Kidney (tissue), 13 donors: ENCODE measurements at regions not wholly inside any gene's neighbourhood (a gene's known extent, or its start where the extent isn't known, plus 50 kb on each side); places are given as distances from the start of the nearest gene placed in this dataset.
"Not testable (repeated sequence)": the region's sequence is repeated elsewhere in the genome, so short reads cannot be mapped to it uniquely, and the experiment has no call there.

ENCODE experiments used
- DNase-seq, 5 donors: peaks; one replicate each; pipeline ENCODE4 v3.0.0-alpha.2; 2013 to 2020
- FAIRE-seq: peaks from 2 replicates; lab custom pipeline; 2012; peaks lifted over from hg19 to GRCh38; lab: Jason Lieb, UNC
- H3K27ac ChIP-seq, 2 donors: one replicate each; pipeline ENCODE4 v1.7.0; 2013; ENCODE audit warnings: low read depth in 2 of 2, low read length in 2 of 2, inconsistent platforms in 1 of 2
- H3K27me3 ChIP-seq: one replicate; pipeline ENCODE4 v1.7.1; 2013; ENCODE audit warnings: low read length, inconsistent platforms; ENCODE audit not compliant: control insufficient read depth, insufficient read depth
- H3K36me3 ChIP-seq, 3 donors: one replicate each; pipeline versions ENCODE4 v1.7.0 to v1.7.1; 2013; ENCODE audit warnings: low read length in 3 of 3, control low read depth in 1 of 3, inconsistent platforms in 1 of 3; ENCODE audit not compliant: insufficient read depth in 3 of 3, control insufficient read depth in 2 of 3
- H3K4me1 ChIP-seq, 3 donors: one replicate each; pipeline versions ENCODE4 v1.7.0 to v1.7.1; 2013; ENCODE audit warnings: low read length in 3 of 3, inconsistent platforms in 1 of 3, low read depth in 1 of 3; ENCODE audit not compliant: control insufficient read depth in 2 of 3, insufficient read depth in 2 of 3
- H3K4me3 ChIP-seq, 3 donors: one replicate each; pipeline versions ENCODE4 v1.7.0 to v1.8.1; 2013; ENCODE audit warnings: low read length in 3 of 3, control low read depth in 1 of 3, inconsistent platforms in 1 of 3
- H3K9ac ChIP-seq, 3 donors: one replicate each; pipeline versions ENCODE4 v1.7.0 to v1.7.1; 2013; ENCODE audit warnings: low read length in 3 of 3, control low read depth in 1 of 3, inconsistent platforms in 1 of 3
- H3K9me3 ChIP-seq, 3 donors: one replicate each; pipeline versions ENCODE4 v1.7.0 to v1.7.1; 2013; ENCODE audit warnings: low read length in 3 of 3, control low read depth in 1 of 3, inconsistent platforms in 1 of 3; ENCODE audit not compliant: control insufficient read depth in 2 of 3, insufficient read depth in 1 of 3
- intact Hi-C: fragments of 100-400 bp; cut with DNase I; formaldehyde crosslinking; loops from one replicate; pipeline ENCODE4 v1.11.1; 2022
- TF ChIP-seq, protein P1 (sequence below): IDR thresholded peaks from 3 replicates; pipeline ENCODE4 v1.5.1; 2012; ENCODE audit warnings: mild to moderate bottlenecking, moderate library complexity, borderline replicate concordance; ENCODE audit not compliant: insufficient read depth; ENCODE audit errors: extremely low read depth
- donor health status: control.
- donor health status: control.
- donor health status: control.
- donor health status: control.
- donor health status: control.
- donor health status: DM: yes; HTN: yes; CAD: no.
- donor health status: Normal renal cell carcinoma (clear cell type).

DNA sequence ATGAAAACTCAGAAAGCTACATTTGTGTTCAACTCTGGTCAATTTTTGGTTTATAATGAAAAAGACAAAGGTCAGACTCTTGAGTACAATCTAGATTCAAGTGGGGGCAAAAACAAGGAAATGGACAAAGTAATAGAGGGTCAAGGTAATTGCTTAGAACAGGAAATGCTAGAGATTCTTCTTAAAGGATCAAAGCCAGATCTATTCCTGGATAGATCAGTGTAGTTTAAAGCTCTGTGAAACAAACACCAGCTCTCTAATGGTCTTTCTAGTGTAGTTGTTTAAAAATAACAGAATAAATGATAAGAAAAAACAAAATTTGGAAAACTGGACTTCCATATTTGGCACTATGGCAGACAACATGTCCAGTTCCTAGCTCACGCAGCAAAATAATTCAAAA is 70.7 kb upstream of the SLC8A3 start:
- Histone ChIP-seq H3K27me3 (no peaks in the 10 kb centered on the region), H3K36me3 (no peaks in the 10 kb centered on the region), H3K9me3 (no peaks in the 10 kb centered on the region), H3K4me3 (no peak overlapping the region), H3K9ac (no peak overlapping the region), H3K4me1 (peaks cover 0 to under 1% (median 0%) of the 10 kb centered on the region in 3 donors), H3K27ac (no peak overlapping the region)
- TF ChIP-seq, protein P1, sequence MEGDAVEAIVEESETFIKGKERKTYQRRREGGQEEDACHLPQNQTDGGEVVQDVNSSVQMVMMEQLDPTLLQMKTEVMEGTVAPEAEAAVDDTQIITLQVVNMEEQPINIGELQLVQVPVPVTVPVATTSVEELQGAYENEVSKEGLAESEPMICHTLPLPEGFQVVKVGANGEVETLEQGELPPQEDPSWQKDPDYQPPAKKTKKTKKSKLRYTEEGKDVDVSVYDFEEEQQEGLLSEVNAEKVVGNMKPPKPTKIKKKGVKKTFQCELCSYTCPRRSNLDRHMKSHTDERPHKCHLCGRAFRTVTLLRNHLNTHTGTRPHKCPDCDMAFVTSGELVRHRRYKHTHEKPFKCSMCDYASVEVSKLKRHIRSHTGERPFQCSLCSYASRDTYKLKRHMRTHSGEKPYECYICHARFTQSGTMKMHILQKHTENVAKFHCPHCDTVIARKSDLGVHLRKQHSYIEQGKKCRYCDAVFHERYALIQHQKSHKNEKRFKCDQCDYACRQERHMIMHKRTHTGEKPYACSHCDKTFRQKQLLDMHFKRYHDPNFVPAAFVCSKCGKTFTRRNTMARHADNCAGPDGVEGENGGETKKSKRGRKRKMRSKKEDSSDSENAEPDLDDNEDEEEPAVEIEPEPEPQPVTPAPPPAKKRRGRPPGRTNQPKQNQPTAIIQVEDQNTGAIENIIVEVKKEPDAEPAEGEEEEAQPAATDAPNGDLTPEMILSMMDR = no peak
- DNase-seq (no peak), FAIRE-seq (no peak)
- intact Hi-C loops = no loop called here

DNA sequence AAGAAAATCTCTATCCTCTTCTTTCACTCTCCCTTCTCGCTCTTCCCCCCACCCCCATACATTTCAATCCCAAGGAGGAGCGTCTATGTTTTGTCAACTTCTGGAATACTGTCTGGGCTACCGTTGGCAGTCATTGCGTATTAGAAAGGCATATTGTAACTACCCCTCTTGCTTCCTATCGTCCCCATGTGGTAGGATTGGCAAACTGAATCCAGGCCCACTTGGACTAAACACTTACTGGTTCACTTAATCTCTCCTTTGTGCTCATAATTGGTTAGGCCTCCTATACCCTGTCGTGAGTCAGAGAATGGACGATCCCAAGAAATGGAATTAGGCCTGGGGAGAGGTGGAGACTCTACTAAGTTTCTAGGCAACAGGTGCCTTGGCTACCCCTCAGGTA is 68.8 kb upstream of the SLC8A3 start:
- H3K27me3 ChIP-seq = no peaks in the 10 kb centered on the region
- H3K27ac ChIP-seq = no peak overlapping the region
- TF ChIP-seq, protein P1 = no peak
- DNase-seq (no peak), FAIRE-seq (no peak)
- H3K4me1 ChIP-seq = peaks cover 0 to 2% (median 0%) of the 10 kb centered on the region in 3 donors
- intact Hi-C loops = no loop called here
- H3K9ac ChIP-seq = no peak overlapping the region
- no peak overlapping the region for H3K4me3 ChIP-seq
- no peaks in the 10 kb centered on the region for H3K9me3 ChIP-seq
- no peaks in the 10 kb centered on the region for H3K36me3 ChIP-seq

DNA sequence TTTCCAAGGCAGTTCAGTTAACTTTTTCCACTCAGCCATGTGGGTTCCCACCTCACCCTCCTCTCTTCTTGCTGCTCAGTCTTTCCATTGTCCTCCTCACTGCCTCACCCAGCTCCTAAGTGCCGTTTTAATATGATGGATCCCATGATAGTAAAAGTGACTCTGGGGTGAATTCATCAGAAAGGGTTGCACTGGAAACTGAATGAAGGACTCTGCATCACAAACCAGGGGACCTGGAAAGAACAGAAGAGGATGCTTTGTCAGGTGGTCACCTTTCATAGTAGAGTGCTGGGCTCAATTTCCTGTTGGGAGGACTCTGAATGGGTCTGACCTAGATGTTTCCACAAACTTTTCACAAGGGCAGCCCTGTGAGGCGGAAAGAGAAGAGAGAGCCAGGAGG is 67.8 kb upstream of the SLC8A3 start:
- Histone ChIP-seq H3K27ac (no peak overlapping the region), H3K9ac (no peak overlapping the region), H3K36me3 (no peaks in the 10 kb centered on the region), H3K9me3 (no peaks in the 10 kb centered on the region), H3K27me3 (no peaks in the 10 kb centered on the region), H3K4me1 (peaks cover 0 to 2% (median 0%) of the 10 kb centered on the region in 3 donors), H3K4me3 (no peak overlapping the region)
- DNase-seq = no peak
- TF ChIP-seq, protein P1 = no peak
- no peak for FAIRE-seq
- intact Hi-C loops = no loop called here

DNA sequence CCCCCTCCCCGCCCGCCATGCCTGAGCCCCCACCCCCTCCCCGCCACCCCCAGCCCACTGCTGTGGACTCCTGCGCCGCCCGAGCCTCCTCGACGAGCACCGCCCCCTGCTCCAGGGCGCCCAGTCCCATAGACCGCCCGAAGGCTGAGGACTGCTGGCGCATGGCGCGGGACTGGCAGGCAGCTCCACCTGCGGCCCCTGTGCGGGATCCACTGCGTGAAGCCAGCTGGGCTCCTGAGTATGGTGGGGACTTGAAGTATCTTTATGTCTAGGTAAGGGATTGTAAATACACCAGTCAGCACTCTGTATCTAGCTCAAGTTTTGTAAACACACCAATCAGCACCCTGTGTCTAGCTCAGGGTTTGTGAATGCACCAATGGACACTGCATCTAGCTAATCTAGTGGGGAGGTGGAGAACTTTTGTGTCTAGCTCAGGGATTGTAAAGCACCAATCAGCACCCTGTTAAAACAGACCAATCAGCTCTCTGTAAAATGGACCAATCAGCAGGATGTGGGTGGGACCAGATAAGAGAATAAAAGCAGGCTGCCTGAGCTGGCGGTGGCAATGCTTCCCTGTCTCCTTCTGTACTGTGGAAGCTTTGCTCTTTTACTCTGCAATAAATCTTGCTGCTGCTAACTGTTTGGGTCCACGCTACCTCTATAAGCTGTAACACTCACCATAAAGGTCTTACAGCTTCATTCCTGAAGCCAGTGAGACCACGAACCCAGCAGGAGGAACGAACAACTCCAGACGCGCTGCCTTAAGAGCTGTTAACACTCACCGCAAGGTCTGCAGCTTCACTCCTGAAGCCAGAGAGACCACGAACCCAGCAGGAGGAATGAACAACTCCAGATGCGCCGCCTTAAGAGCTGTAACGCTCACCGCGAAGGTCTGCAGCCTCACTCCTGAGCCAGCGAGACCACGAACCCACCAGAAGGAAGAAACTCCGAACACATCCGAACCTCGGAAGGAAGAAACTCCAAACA is 66.6 kb upstream of the SLC8A3 start:
- intact Hi-C loops, H3K27ac ChIP-seq, FAIRE-seq: not testable (repeated sequence)

More for the DNA sequence above, 66.6 kb upstream of the SLC8A3 start:
- not testable (repeated sequence) for H3K36me3 ChIP-seq, H3K9me3 ChIP-seq, H3K9ac ChIP-seq, H3K4me3 ChIP-seq, H3K4me1 ChIP-seq, H3K27me3 ChIP-seq
- peak; percentile 42 to 71 (median 48) for DNase-seq
